ENCODE measurements at regions not wholly inside any gene's neighbourhood (a gene's known extent, or its start where the extent isn't known, plus 50 kb on each side); places are given as distances from the start of the nearest gene placed in this dataset.

GRCh38 chr22:49322861-49323622 is 504.6 kb downstream of the BRD1 start:
- no peak overlapping the region for H3K4me3 ChIP-seq (replicated peaks; ENCODE audit: insufficient read depth, low read length)
- H3K27ac ChIP-seq (replicated peaks), result no peak overlapping the region
- no peak for DNase-seq (ENCODE audit: low read depth in 1 of 2, low spot score in 1 of 2)
- H3K27me3 ChIP-seq (ENCODE audit: insufficient read depth, poor library complexity, severe bottlenecking), result no peaks in the 10 kb centered on the region
- TF ChIP-seq CTCF (IDR thresholded peaks at IDR 0.05; ENCODE audit: insufficient read depth, low read length) (no peak), GABPA (IDR thresholded peaks at IDR 0.05; ENCODE audit: low read depth) (no peak), POLR2AphosphoS5 (IDR thresholded peaks at IDR 0.05; ENCODE audit: low read depth) (no peak), REST (IDR thresholded peaks at IDR 0.05; ENCODE audit: insufficient replicate concordance, low read depth) (no peak), SPI1 (IDR thresholded peaks at IDR 0.05; ENCODE audit: borderline replicate concordance, low read depth) (no peak)

- no peaks in the 10 kb centered on the region for H3K27me3 ChIP-seq (ENCODE audit: insufficient read depth, poor library complexity, severe bottlenecking)
- no peak overlapping the region for H3K27ac ChIP-seq (replicated peaks)
- H3K4me3 ChIP-seq (replicated peaks; ENCODE audit: insufficient read depth, low read length), result no peak overlapping the region
- TF ChIP-seq CTCF (IDR thresholded peaks at IDR 0.05; ENCODE audit: insufficient read depth, low read length) (no peak), GABPA (IDR thresholded peaks at IDR 0.05; ENCODE audit: low read depth) (no peak), SPI1 (IDR thresholded peaks at IDR 0.05; ENCODE audit: borderline replicate concordance, low read depth) (no peak), POLR2AphosphoS5 (IDR thresholded peaks at IDR 0.05; ENCODE audit: low read depth) (no peak), REST (IDR thresholded peaks at IDR 0.05; ENCODE audit: insufficient replicate concordance, low read depth) (no peak)
- no peak for DNase-seq (ENCODE audit: low read depth in 1 of 2, low spot score in 1 of 2)
Observed at GRCh38 chr22:49322231-49322630, 505.4 kb downstream of the BRD1 start.

DNA sequence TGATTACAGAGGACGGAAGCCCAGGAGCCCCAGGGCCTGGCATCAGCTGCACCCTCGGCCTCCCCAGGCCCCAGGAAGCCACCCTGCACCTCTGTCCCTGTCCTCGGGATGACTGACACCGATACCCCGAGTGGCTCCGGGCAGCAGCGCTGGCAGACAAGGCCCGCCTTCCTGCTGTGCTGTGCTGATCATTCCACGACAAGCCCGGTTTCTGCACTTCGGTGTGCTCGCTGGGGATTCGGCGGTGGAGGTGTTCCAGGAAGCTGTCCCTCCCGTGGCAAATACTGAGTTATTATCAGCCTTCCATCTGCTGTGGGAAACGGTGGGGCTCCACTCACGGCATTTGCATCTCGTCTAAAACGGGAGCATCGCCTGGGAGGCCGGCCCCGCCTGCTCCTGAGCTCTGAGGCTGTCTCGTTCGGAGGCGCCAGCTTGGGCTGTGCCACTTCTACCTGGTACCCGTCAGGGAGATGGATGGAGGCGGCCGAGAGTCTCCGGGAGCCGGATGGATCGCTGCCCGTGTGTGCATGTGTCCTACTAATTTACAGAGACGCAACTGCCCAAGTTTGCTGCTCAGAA is 506.1 kb downstream of the BRD1 start:
- no peak overlapping the region for H3K27ac ChIP-seq (replicated peaks)
- no peak overlapping the region for H3K4me3 ChIP-seq (replicated peaks; ENCODE audit: insufficient read depth, low read length)
- no peak for DNase-seq (ENCODE audit: low read depth in 1 of 2, low spot score in 1 of 2)
- TF ChIP-seq GABPA (IDR thresholded peaks at IDR 0.05; ENCODE audit: low read depth) (no peak), SPI1 (IDR thresholded peaks at IDR 0.05; ENCODE audit: borderline replicate concordance, low read depth) (no peak), CTCF (IDR thresholded peaks at IDR 0.05; ENCODE audit: insufficient read depth, low read length) (no peak), REST (IDR thresholded peaks at IDR 0.05; ENCODE audit: insufficient replicate concordance, low read depth) (no peak), POLR2AphosphoS5 (IDR thresholded peaks at IDR 0.05; ENCODE audit: low read depth) (no peak)
- no peaks in the 10 kb centered on the region for H3K27me3 ChIP-seq (ENCODE audit: insufficient read depth, poor library complexity, severe bottlenecking)

Measured in HL-60 (cell line).